ENCODE measurements at regions not wholly inside any gene's neighbourhood (a gene's known extent, or its start where the extent isn't known, plus 50 kb on each side); places are given as distances from the start of the nearest gene placed in this dataset.

- DNase-seq (ENCODE audit: low read depth): no peak
These were observed 594.9 kb downstream of the TECRL start for GRCh38 chr4:63814171-63814964.

GRCh38 chr4:63799166-63799565 is 610.1 kb downstream of the TECRL start:
- DNase-seq (ENCODE audit: low read depth): no peak

- no peak for DNase-seq (ENCODE audit: low read depth)
These were observed 613.9 kb downstream of the TECRL start for GRCh38 chr4:63795301-63795700.

- DNase-seq (ENCODE audit: low read depth): no peak
These were observed 618.9 kb downstream of the TECRL start for GRCh38 chr4:63790377-63790776.

- DNase-seq (ENCODE audit: low read depth): no peak
These were observed 621.0 kb downstream of the TECRL start for GRCh38 chr4:63788271-63788670.

- DNase-seq (ENCODE audit: low read depth): no peak
These were observed 621.9 kb downstream of the TECRL start for GRCh38 chr4:63787326-63787725.

- no peak for DNase-seq (ENCODE audit: low read depth)
These were observed 623.1 kb downstream of the TECRL start for GRCh38 chr4:63786171-63786570.

- DNase-seq (ENCODE audit: low read depth): no peak
These were observed 624.4 kb downstream of the TECRL start for GRCh38 chr4:63784822-63785221.

- DNase-seq (ENCODE audit: low read depth): no peak
These were observed 631.6 kb downstream of the TECRL start for GRCh38 chr4:63777601-63778000.

- no peak for DNase-seq (ENCODE audit: low read depth)
These were observed 644.9 kb downstream of the TECRL start for GRCh38 chr4:63764400-63764799.

- DNase-seq (ENCODE audit: low read depth): no peak
These were observed 651.3 kb downstream of the TECRL start for GRCh38 chr4:63757929-63758328.

- no peak for DNase-seq (ENCODE audit: low read depth)
These were observed 666.4 kb downstream of the TECRL start for GRCh38 chr4:63742882-63743281.

- DNase-seq (ENCODE audit: low read depth): no peak
These were observed 679.7 kb downstream of the TECRL start for GRCh38 chr4:63729519-63729918.

GRCh38 chr4:63728480-63729177 is 680.6 kb downstream of the TECRL start:
- no peak for DNase-seq (ENCODE audit: low read depth)

- no peak for DNase-seq (ENCODE audit: low read depth)
These were observed 691.9 kb downstream of the TECRL start for GRCh38 chr4:63717384-63717783.

- DNase-seq (ENCODE audit: low read depth): no peak
These were observed 700.6 kb downstream of the TECRL start for GRCh38 chr4:63708661-63709060.

GRCh38 chr4:63700569-63700968 is 708.7 kb downstream of the TECRL start:
- DNase-seq (ENCODE audit: low read depth): no peak

- no peak for DNase-seq (ENCODE audit: low read depth)
These were observed 715.9 kb downstream of the TECRL start for GRCh38 chr4:63693321-63693720.

- no peak for DNase-seq (ENCODE audit: low read depth)
These were observed 730.8 kb downstream of the TECRL start for GRCh38 chr4:63678358-63678931.

GRCh38 chr4:63670735-63671134 is 738.5 kb downstream of the TECRL start:
- no peak for DNase-seq (ENCODE audit: low read depth)

GRCh38 chr4:63663870-63664269 is 745.4 kb downstream of the TECRL start:
- no peak for DNase-seq (ENCODE audit: low read depth)

- DNase-seq (ENCODE audit: low read depth): no peak
These were observed 764.9 kb downstream of the TECRL start for GRCh38 chr4:63644396-63644795.

GRCh38 chr4:63637270-63637669 is 772.0 kb downstream of the TECRL start:
- no peak for DNase-seq (ENCODE audit: low read depth)
